ENCODE measurements at regions not wholly inside any gene's neighbourhood (a gene's known extent, or its start where the extent isn't known, plus 50 kb on each side); places are given as distances from the start of the nearest gene placed in this dataset.

DNA sequence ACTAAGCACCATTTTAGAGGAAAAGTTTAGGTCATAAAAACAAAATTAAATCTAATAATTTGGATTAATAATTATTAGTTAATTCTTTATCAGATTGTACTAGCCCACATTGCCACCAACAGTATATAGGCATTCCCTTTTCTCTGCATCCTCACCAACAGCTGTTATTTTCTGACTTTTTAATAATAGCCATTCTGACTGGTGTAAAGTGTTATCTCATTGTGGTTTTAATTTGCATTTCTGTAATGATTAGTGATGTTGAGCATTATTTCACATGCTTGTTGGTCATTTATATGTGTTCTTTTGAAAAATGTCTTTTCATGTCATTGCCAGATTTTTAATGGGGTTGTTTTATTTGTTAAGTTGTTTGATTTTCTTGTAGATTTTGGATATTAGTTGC is 319.1 kb upstream of the SYNCRIP start:
- TF ChIP-seq POLR2AphosphoS5 (IDR thresholded peaks at IDR 0.05; ENCODE audit: borderline replicate concordance, low read depth, low read length) (no peak), EZH2 (IDR thresholded peaks at IDR 0.05) (no peak), FOXP2 (optimal IDR thresholded peaks at IDR 0.05; ENCODE audit: control extremely low read depth, extremely low read length, insufficient read depth) (no peak)

Measured in SK-N-MC (cell line).